GM12878 (cell line): ENCODE measurements at regions not wholly inside any gene's neighbourhood (a gene's known extent, or its start where the extent isn't known, plus 50 kb on each side); places are given as distances from the start of the nearest gene placed in this dataset.

ENCODE experiments used
- ATAC-seq: fragments of 200-7000 bp; cut with Tn5 transposase; 3 replicates; pipeline ENCODE4 v1.9.1; 2020; ENCODE audit warnings: mild to moderate bottlenecking, moderate library complexity
- BruUV-seq: library from RNA; stranded (reverse); fragments of 400-500 nt; replicated peaks from 2 replicates; lab custom pipeline; 2021; lab: Mats Ljungman, UMichigan
- CTCF ChIA-PET: fragments of 300-600 bp; sonication (Branson Sonifier 250); formaldehyde crosslinking; extraction: SDS; loops from one replicate; lab custom pipeline; 2021; ENCODE audit warnings: inconsistent platforms; lab: Yijun Ruan, JAX
- POLR2A ChIA-PET: fragments of 350-600 bp; formaldehyde crosslinking; extraction: SDS; loops from one replicate; lab custom pipeline; 2021; ENCODE audit warnings: inconsistent platforms; lab: Charles Lee
- RAD21 ChIA-PET: fragments of 300-600 bp; sonication (Branson Sonifier 250); formaldehyde crosslinking; loops from one replicate; lab custom pipeline; 2023; ENCODE audit warnings: antibody characterized with exemption; ENCODE audit not compliant: unreplicated experiment; lab: Charles Lee
- SMC1A ChIA-PET: fragments of 300-600 bp; sonication (Branson Sonifier 250); formaldehyde crosslinking; loops from one replicate; lab custom pipeline; 2023; ENCODE audit not compliant: unreplicated experiment, uncharacterized antibody; lab: Charles Lee
- DNase-seq: peaks from one replicate; pipeline ENCODE4 v3.0.0-alpha.2; 2011; ENCODE audit warnings: low read depth, low spot score
- FAIRE-seq: peaks from 3 replicates; lab custom pipeline; 2011; peaks lifted over from hg19 to GRCh38; lab: Jason Lieb, UNC
- H2AFZ ChIP-seq: 2 replicates; pipeline ENCODE4 v1.6.0; 2011; ENCODE audit warnings: low read depth, low read length, control low read depth; ENCODE audit not compliant: control insufficient read depth
- H3K27ac ChIP-seq: 2 replicates; pipeline ENCODE4 v1.5.1; 2011; ENCODE audit warnings: control low read depth; ENCODE audit not compliant: control insufficient read depth, insufficient read depth
- H3K27me3 ChIP-seq, 2 experiments: replicated peaks in 1 of 2; 2 replicates each; pipeline versions ENCODE4 v1.6.0 to v1.6.1; 2011; ENCODE audit warnings: low read length in 1 of 2; ENCODE audit not compliant: control insufficient read depth in 2 of 2, insufficient read depth in 2 of 2
- H3K36me3 ChIP-seq, 2 experiments: 2 replicates each; pipeline ENCODE4 v1.5.1; 2011; ENCODE audit warnings: low read length in 1 of 2; ENCODE audit not compliant: control insufficient read depth in 2 of 2, insufficient read depth in 2 of 2
- H3K4me1 ChIP-seq: 2 replicates; pipeline ENCODE4 v1.6.1; 2011; ENCODE audit warnings: mild to moderate bottlenecking, low read length, moderate library complexity, mixed read lengths; ENCODE audit not compliant: control insufficient read depth, insufficient read depth
- H3K4me2 ChIP-seq: 2 replicates; pipeline ENCODE4 v1.6.0; 2011; ENCODE audit warnings: control low read depth; ENCODE audit not compliant: control insufficient read depth, insufficient read depth
- H3K4me3 ChIP-seq: fragments of 200-600 bp; sonication (generic); 2 replicates; pipeline ENCODE4 v1.5.1; 2016
- H3K79me2 ChIP-seq: 2 replicates; pipeline ENCODE4 v1.6.0; 2011; ENCODE audit warnings: low read length; ENCODE audit not compliant: control insufficient read depth, insufficient read depth
- H3K9ac ChIP-seq: 2 replicates; pipeline ENCODE4 v1.8.0; 2011; ENCODE audit warnings: low read length, control low read depth, mixed read lengths; ENCODE audit not compliant: control insufficient read depth, insufficient read depth
- H3K9me3 ChIP-seq: replicated peaks from 3 replicates; pipeline ENCODE4 v1.5.1; 2011; ENCODE audit warnings: mild to moderate bottlenecking, low read length; ENCODE audit not compliant: control insufficient read depth, insufficient read depth
- H4K20me1 ChIP-seq: 2 replicates; pipeline ENCODE4 v1.6.0; 2011; ENCODE audit not compliant: control insufficient read depth, insufficient read depth
- CBFB ChIP-seq: IDR thresholded peaks from 2 replicates; pipeline ENCODE4 v1.6.1; 2016; ENCODE audit warnings: antibody characterized with exemption, low read depth
- HDAC2 ChIP-seq: fragments of 200-600 bp; sonication (generic); IDR thresholded peaks from 2 replicates; pipeline ENCODE4 v1.6.1; 2017
- JUND ChIP-seq: IDR thresholded peaks from 2 replicates; pipeline ENCODE4 v1.6.1; 2012; ENCODE audit warnings: low read depth, mild to moderate bottlenecking, low read length, improper control_type of control experiment, moderate library complexity
- KLF5 ChIP-seq: fragments of 450-650 bp; IDR thresholded peaks from 2 replicates; pipeline ENCODE4 v1.6.1; 2014; ENCODE audit warnings: mild to moderate bottlenecking; ENCODE audit not compliant: partially characterized antibody
- SIX5 ChIP-seq: IDR thresholded peaks from 2 replicates; pipeline ENCODE4 v1.6.1; 2011; ENCODE audit warnings: mild to moderate bottlenecking, low read depth, low read length, moderate library complexity; ENCODE audit not compliant: severe bottlenecking
- SMAD1 ChIP-seq: fragments of 450-650 bp; IDR thresholded peaks from 2 replicates; pipeline ENCODE4 v1.6.1; 2018; ENCODE audit warnings: mild to moderate bottlenecking, low read depth; ENCODE audit not compliant: partially characterized antibody
- SRF ChIP-seq, 2 experiments: IDR thresholded peaks; 2 replicates each; pipeline ENCODE4 v1.6.1; 2011; ENCODE audit warnings: low read depth in 2 of 2, low read length in 2 of 2, mild to moderate bottlenecking in 1 of 2, moderate library complexity in 1 of 2
- ZNF384 ChIP-seq: IDR thresholded peaks from 2 replicates; pipeline ENCODE4 v1.6.1; 2012; ENCODE audit warnings: low read depth, mild to moderate bottlenecking, low read length, improper control_type of control experiment, borderline replicate concordance
- WGBS: methylation state at CpG from one replicate; pipeline ENCODE4 v1.1.6; 2016; ENCODE audit warnings: low lambda C conversion rate; ENCODE audit not compliant: insufficient replicate concordance, insufficient coverage; ENCODE audit errors: missing lambda C conversion rate; 5-methylcytosine and 5-hydroxymethylcytosine counted together
- in situ Hi-C: fragments of 300-500 bp; cut with MboI; formaldehyde crosslinking; loops from 9 replicates; pipeline ENCODE4 v1.14.3; 2018; ENCODE audit warnings: mixed read lengths
- intact Hi-C: fragments of 100-400 bp; cut with micrococcal nuclease; formaldehyde crosslinking; loops from one replicate; pipeline ENCODE4 v1.14.2; 2022; ENCODE audit not compliant: unreplicated experiment
- TF ChIP-seq, protein P1 (sequence below): fragments of 450-650 bp; IDR thresholded peaks from 2 replicates; pipeline ENCODE4 v1.6.1; 2017; ENCODE audit warnings: mild to moderate bottlenecking, low read depth, inconsistent platforms; ENCODE audit not compliant: poor library complexity, severe bottlenecking
- TF ChIP-seq, protein P2 (sequence below): fragments of 150-350 bp; IDR thresholded peaks from 2 replicates; pipeline ENCODE4 v1.6.1; 2016; ENCODE audit warnings: low read depth, low read length
- TF ChIP-seq, protein P3 (sequence below): fragments of 450-650 bp; conservative IDR thresholded peaks from 2 replicates; pipeline ENCODE4 v1.6.1; 2017; ENCODE audit warnings: mild to moderate bottlenecking, moderate library complexity

DNA sequence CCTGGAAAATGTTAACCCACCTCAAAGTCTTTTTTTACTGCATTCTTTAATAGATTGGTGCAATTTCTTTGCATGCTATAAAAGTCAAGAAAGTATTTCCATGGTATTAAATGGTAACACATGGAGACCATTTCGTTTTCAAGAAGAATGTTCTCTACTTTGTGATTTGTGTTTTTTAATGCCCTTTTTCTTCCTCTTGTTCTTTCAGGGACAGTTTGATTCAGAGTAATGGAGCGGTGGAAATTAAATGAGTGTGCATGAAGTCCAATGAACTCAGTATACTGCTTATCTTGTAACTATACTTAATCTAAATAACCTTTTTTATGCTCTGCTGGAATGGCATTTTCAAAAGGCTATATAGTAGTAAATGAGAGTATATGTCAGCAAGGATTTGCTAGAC, 507.0 kb upstream of the CDH6 start (continued):
- TF ChIP-seq, protein P1, sequence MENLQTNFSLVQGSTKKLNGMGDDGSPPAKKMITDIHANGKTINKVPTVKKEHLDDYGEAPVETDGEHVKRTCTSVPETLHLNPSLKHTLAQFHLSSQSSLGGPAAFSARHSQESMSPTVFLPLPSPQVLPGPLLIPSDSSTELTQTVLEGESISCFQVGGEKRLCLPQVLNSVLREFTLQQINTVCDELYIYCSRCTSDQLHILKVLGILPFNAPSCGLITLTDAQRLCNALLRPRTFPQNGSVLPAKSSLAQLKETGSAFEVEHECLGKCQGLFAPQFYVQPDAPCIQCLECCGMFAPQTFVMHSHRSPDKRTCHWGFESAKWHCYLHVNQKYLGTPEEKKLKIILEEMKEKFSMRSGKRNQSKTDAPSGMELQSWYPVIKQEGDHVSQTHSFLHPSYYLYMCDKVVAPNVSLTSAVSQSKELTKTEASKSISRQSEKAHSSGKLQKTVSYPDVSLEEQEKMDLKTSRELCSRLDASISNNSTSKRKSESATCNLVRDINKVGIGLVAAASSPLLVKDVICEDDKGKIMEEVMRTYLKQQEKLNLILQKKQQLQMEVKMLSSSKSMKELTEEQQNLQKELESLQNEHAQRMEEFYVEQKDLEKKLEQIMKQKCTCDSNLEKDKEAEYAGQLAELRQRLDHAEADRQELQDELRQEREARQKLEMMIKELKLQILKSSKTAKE, result no peak
- no peak for TF ChIP-seq CBFB

DNA sequence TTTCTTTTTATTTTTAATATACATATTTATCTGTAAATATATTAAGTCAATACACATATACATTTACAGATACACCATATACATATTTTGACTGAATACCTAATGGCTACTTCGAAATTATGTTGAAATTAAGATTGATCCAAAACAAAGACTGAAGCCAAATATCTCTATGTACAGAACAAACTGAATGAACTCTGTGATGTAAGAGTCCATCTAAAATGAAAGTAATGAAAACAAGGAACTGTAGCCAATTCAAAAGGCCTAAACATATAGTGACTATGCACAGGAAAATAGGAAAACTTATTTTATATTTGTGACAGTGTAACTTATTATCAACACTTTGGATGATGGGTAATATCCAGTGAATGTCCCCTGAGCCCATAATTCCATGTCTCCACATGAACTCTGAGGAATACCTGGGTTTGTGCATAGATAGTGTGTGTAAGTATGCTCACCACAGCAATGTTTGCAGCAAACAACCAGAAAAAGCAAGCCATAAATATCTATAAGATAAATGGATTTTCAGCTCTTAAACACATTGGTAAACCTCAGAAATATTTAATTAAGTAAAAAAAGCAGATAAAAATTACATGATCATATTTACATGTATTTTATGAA, 517.2 kb upstream of the CDH6 start:
- H3K27me3 ChIP-seq, result no peaks in the 10 kb centered on the region
- FAIRE-seq (no peak), ATAC-seq (no peak), DNase-seq (no peak)
- intact Hi-C loops (no loop called here), in situ Hi-C loops (no loop called here)
- ChIA-PET CTCF (no interaction called here), SMC1A (no interaction called here), RAD21 (no interaction called here), POLR2A (no interaction called here)
- H3K9ac ChIP-seq, result no peak overlapping the region
- no peak overlapping the region for H3K27ac ChIP-seq
- H3K79me2 ChIP-seq, result no peaks in the 10 kb centered on the region
- WGBS, result 0% methylated on average over 1 of the region's 1 CpG
- no peaks in the 10 kb centered on the region; the same call in 1 of the 3 replicates for H3K9me3 ChIP-seq
- H3K4me1 ChIP-seq, result no peaks in the 10 kb centered on the region
- no peak overlapping the region for H3K4me2 ChIP-seq
- no TSS peak for BruUV-seq
- H2AFZ ChIP-seq, result no peak overlapping the region
- no peaks in the 10 kb centered on the region for H4K20me1 ChIP-seq
- no peak overlapping the region for H3K4me3 ChIP-seq
- no peaks in the 10 kb centered on the region for H3K36me3 ChIP-seq
- TF ChIP-seq JUND, result no peak
- no peak for TF ChIP-seq SIX5
- TF ChIP-seq, protein P2, sequence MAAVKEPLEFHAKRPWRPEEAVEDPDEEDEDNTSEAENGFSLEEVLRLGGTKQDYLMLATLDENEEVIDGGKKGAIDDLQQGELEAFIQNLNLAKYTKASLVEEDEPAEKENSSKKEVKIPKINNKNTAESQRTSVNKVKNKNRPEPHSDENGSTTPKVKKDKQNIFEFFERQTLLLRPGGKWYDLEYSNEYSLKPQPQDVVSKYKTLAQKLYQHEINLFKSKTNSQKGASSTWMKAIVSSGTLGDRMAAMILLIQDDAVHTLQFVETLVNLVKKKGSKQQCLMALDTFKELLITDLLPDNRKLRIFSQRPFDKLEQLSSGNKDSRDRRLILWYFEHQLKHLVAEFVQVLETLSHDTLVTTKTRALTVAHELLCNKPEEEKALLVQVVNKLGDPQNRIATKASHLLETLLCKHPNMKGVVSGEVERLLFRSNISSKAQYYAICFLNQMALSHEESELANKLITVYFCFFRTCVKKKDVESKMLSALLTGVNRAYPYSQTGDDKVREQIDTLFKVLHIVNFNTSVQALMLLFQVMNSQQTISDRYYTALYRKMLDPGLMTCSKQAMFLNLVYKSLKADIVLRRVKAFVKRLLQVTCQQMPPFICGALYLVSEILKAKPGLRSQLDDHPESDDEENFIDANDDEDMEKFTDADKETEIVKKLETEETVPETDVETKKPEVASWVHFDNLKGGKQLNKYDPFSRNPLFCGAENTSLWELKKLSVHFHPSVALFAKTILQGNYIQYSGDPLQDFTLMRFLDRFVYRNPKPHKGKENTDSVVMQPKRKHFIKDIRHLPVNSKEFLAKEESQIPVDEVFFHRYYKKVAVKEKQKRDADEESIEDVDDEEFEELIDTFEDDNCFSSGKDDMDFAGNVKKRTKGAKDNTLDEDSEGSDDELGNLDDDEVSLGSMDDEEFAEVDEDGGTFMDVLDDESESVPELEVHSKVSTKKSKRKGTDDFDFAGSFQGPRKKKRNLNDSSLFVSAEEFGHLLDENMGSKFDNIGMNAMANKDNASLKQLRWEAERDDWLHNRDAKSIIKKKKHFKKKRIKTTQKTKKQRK, result no peak
- no peak for TF ChIP-seq ZNF384
- TF ChIP-seq SMAD1, result no peak
- TF ChIP-seq KLF5, result no peak
- TF ChIP-seq SRF (IDR thresholded peaks at IDR 0.05; ENCODE audit: low read depth in 2 of 2, low read length in 2 of 2), result no peak
- no peak for TF ChIP-seq HDAC2
- TF ChIP-seq, protein P3, sequence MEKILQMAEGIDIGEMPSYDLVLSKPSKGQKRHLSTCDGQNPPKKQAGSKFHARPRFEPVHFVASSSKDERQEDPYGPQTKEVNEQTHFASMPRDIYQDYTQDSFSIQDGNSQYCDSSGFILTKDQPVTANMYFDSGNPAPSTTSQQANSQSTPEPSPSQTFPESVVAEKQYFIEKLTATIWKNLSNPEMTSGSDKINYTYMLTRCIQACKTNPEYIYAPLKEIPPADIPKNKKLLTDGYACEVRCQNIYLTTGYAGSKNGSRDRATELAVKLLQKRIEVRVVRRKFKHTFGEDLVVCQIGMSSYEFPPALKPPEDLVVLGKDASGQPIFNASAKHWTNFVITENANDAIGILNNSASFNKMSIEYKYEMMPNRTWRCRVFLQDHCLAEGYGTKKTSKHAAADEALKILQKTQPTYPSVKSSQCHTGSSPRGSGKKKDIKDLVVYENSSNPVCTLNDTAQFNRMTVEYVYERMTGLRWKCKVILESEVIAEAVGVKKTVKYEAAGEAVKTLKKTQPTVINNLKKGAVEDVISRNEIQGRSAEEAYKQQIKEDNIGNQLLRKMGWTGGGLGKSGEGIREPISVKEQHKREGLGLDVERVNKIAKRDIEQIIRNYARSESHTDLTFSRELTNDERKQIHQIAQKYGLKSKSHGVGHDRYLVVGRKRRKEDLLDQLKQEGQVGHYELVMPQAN, result no peak
